ENCODE measurements at regions not wholly inside any gene's neighbourhood (a gene's known extent, or its start where the extent isn't known, plus 50 kb on each side); places are given as distances from the start of the nearest gene placed in this dataset.

GRCh38 chr9:115680231-115680630 lies 473.4 kb upstream of the PAPPA start:
- no CpG with 5 or more reads among the region's 1 CpG for WGBS (ENCODE audit: insufficient coverage)
- Mint-ChIP-seq H3K36me3 (no peaks in the 10 kb centered on the region), H3K4me1 (no peaks in the 10 kb centered on the region), H3K27me3 (ENCODE audit: low read depth in 2 of 2) (no peaks in the 10 kb centered on the region), H3K27ac (no peak overlapping the region), H3K4me3 (no peak overlapping the region), H3K9me3 (peaks cover 11 to 18% of the 10 kb centered on the region in 2 donors)
- H3K4me1 ChIP-seq (ENCODE audit: control insufficient read depth, insufficient read depth, low read length): no peaks in the 10 kb centered on the region
- DNase-seq: no peak
- no peak overlapping the region for H3K4me3 ChIP-seq (ENCODE audit: low read length)
- no peak for ATAC-seq
- no peaks in the 10 kb centered on the region for H3K9me3 ChIP-seq (ENCODE audit: control insufficient read depth, insufficient read depth, low read length)
- no peak overlapping the region for H3K27ac ChIP-seq (ENCODE audit: low read length)
- intact Hi-C loops (cut with micrococcal nuclease): no loop called here
- no peaks in the 10 kb centered on the region for H3K36me3 ChIP-seq (ENCODE audit: control insufficient read depth, insufficient read depth, low read length)
- TF ChIP-seq CTCF (IDR thresholded peaks at IDR 0.05): no peak
- H3K27me3 ChIP-seq (ENCODE audit: control insufficient read depth, insufficient read depth, low read length): no peaks in the 10 kb centered on the region

DNA sequence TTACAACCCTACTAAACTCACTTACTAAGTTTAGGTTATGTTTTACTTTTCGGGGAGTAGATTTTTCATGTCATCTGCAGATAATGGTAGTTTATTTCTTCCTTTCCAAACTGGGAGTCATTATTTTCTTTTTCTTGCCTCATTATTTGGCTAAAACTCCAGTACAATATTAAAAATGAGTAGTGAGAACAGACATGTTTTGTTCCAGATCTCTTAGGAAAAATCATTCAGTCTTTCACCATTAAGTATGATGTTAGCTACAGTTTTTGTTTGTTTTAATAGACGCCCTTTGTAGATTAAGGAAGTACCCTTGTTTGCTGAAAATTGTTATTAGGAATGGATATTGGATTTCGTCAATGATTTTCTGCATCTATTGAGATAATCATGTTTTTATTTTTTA lies 472.0 kb upstream of the PAPPA start:
- H3K27me3 Mint-ChIP-seq (ENCODE audit: low read depth in 2 of 2): no peaks in the 10 kb centered on the region
- H3K4me1 Mint-ChIP-seq: no peaks in the 10 kb centered on the region
- H3K27ac Mint-ChIP-seq: no peak overlapping the region

GRCh38 chr9:115686069-115686468 lies 467.5 kb upstream of the PAPPA start:
- no peak for TF ChIP-seq CTCF (IDR thresholded peaks at IDR 0.05)
- no peak for ATAC-seq
- H3K4me3 ChIP-seq (ENCODE audit: low read length): no peak overlapping the region
- no peaks in the 10 kb centered on the region for H3K9me3 ChIP-seq (ENCODE audit: control insufficient read depth, insufficient read depth, low read length)
- H3K27ac ChIP-seq (ENCODE audit: low read length): no peak overlapping the region
- WGBS (ENCODE audit: insufficient coverage): 100% methylated on average over 1 of the region's 1 CpG
- Mint-ChIP-seq H3K4me1 (no peaks in the 10 kb centered on the region), H3K27me3 (ENCODE audit: low read depth in 2 of 2) (no peaks in the 10 kb centered on the region), H3K4me3 (no peak overlapping the region), H3K27ac (no peak overlapping the region), H3K36me3 (no peaks in the 10 kb centered on the region), H3K9me3 (peaks cover 11 to 25% of the 10 kb centered on the region in 2 donors)
- intact Hi-C loops (cut with micrococcal nuclease): no loop called here
- H3K4me1 ChIP-seq (ENCODE audit: control insufficient read depth, insufficient read depth, low read length): no peaks in the 10 kb centered on the region
- H3K27me3 ChIP-seq (ENCODE audit: control insufficient read depth, insufficient read depth, low read length): no peaks in the 10 kb centered on the region
- no peaks in the 10 kb centered on the region for H3K36me3 ChIP-seq (ENCODE audit: control insufficient read depth, insufficient read depth, low read length)
- no peak for DNase-seq

More for the DNA sequence above, 472.0 kb upstream of the PAPPA start:
- H3K9me3 ChIP-seq (ENCODE audit: control insufficient read depth, insufficient read depth, low read length): no peaks in the 10 kb centered on the region
- no peaks in the 10 kb centered on the region for H3K27me3 ChIP-seq (ENCODE audit: control insufficient read depth, insufficient read depth, low read length)
- H3K36me3 ChIP-seq (ENCODE audit: control insufficient read depth, insufficient read depth, low read length): no peaks in the 10 kb centered on the region
- H3K4me1 ChIP-seq (ENCODE audit: control insufficient read depth, insufficient read depth, low read length): no peaks in the 10 kb centered on the region
- intact Hi-C loops (cut with micrococcal nuclease): no loop called here
- no peaks in the 10 kb centered on the region for H3K36me3 Mint-ChIP-seq
- peaks cover 11 to 17% of the 10 kb centered on the region in 2 donors for H3K9me3 Mint-ChIP-seq
- H3K4me3 Mint-ChIP-seq: no peak overlapping the region
- WGBS (ENCODE audit: insufficient coverage): no CpG with 5 or more reads among the region's 3 CpGs
- no peak overlapping the region for H3K27ac ChIP-seq (ENCODE audit: low read length)
- no peak overlapping the region for H3K4me3 ChIP-seq (ENCODE audit: low read length)
- ATAC-seq (no peak), DNase-seq (no peak)
- no peak for TF ChIP-seq CTCF (IDR thresholded peaks at IDR 0.05)

DNA sequence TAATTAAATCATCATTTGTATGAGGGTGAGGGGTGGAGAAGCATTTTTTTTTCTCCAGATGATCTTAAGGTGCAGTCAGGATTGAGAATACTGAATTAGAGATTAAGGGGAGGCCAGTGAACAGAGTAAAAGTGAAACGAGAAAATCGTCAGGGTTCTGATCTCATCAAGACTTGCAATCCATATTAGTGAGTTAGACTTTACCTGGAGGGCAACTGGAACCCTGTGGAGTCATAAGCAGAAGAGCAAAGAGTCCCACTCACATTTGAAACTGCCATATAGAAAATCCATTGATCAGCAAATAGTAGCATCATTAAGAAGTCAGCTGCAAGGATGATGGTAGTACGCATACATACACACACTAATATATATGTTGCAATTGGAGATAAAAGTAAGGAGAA lies 466.2 kb upstream of the PAPPA start:
- Mint-ChIP-seq H3K27ac (no peak overlapping the region), H3K4me3 (no peak overlapping the region), H3K9me3 (peaks cover 11 to 20% of the 10 kb centered on the region in 2 donors), H3K36me3 (no peaks in the 10 kb centered on the region), H3K27me3 (ENCODE audit: low read depth in 2 of 2) (no peaks in the 10 kb centered on the region), H3K4me1 (no peaks in the 10 kb centered on the region)
- intact Hi-C loops (cut with micrococcal nuclease): no loop called here
- Histone ChIP-seq H3K9me3 (ENCODE audit: control insufficient read depth, insufficient read depth, low read length) (no peaks in the 10 kb centered on the region), H3K36me3 (ENCODE audit: control insufficient read depth, insufficient read depth, low read length) (no peaks in the 10 kb centered on the region), H3K27ac (ENCODE audit: low read length) (no peak overlapping the region), H3K4me1 (ENCODE audit: control insufficient read depth, insufficient read depth, low read length) (no peaks in the 10 kb centered on the region), H3K4me3 (ENCODE audit: low read length) (no peak overlapping the region), H3K27me3 (ENCODE audit: control insufficient read depth, insufficient read depth, low read length) (no peaks in the 10 kb centered on the region)
- WGBS (ENCODE audit: insufficient coverage): 62% methylated on average over 2 of the region's 3 CpGs
- DNase-seq (no peak), ATAC-seq (no peak)
- TF ChIP-seq CTCF (IDR thresholded peaks at IDR 0.05): no peak

Measured in natural killer cell (primary cell).